ENCODE measurements at regions not wholly inside any gene's neighbourhood (a gene's known extent, or its start where the extent isn't known, plus 50 kb on each side); places are given as distances from the start of the nearest gene placed in this dataset.

DNA sequence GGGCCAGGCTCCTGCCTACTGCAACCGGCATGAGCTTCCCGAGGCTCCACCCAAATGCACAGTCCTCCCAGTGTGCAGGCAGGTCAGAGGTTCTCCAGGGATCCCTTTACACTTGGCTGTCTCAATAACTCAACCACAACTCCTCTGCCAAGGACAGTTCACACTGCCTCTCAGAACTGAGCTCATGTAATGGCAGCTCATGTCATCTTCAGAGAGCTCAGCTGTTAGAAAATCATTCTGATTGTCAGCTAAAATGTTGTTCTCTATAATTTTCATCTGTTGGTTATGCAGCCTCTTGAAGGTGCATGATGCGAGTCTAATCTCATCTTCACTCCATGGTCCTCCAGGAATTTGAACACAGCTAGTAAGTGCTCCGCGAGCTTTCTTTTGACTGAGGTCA lies 76.7 kb downstream of the SST start:
- no peak for FAIRE-seq
- CTCF ChIA-PET: no interaction called here

More for the DNA sequence above, 76.7 kb downstream of the SST start:
- Histone ChIP-seq H3K27me3 (ENCODE audit: control insufficient read depth in 2 of 2, insufficient read depth in 2 of 2, low read length in 2 of 2) (no peaks in the 10 kb centered on the region), H3K27ac (ENCODE audit: insufficient read depth, low read depth, low read length) (no peak overlapping the region), H3K36me3 (ENCODE audit: control insufficient read depth in 2 of 2, extremely low read depth in 1 of 2, insufficient read depth in 2 of 2, low read length in 2 of 2) (no peaks in the 10 kb centered on the region), H4K20me1 (replicated peaks; ENCODE audit: control insufficient read depth, extremely low read depth, insufficient read depth, low read length) (no peaks in the 10 kb centered on the region), H3K79me2 (ENCODE audit: control insufficient read depth, insufficient read depth, low read length) (no peaks in the 10 kb centered on the region), H3K4me3 (replicated peaks in 1 of 3; ENCODE audit: insufficient read depth in 1 of 3, low read depth in 1 of 3, low read length in 3 of 3) (no peak overlapping the region), H3K9ac (replicated peaks; ENCODE audit: extremely low read depth, insufficient read depth, low read length) (no peak overlapping the region), H2AFZ (ENCODE audit: low read depth, low read length) (no peak overlapping the region), H3K4me1 (ENCODE audit: control insufficient read depth, extremely low read depth, insufficient read depth, low read length) (no peaks in the 10 kb centered on the region), H3K9me1 (replicated peaks; ENCODE audit: control insufficient read depth, extremely low read depth, insufficient read depth, low read length) (no peaks in the 10 kb centered on the region), H3K4me2 (ENCODE audit: insufficient read depth, low read length) (no peak overlapping the region), H3K9me3 (replicated peaks; ENCODE audit: control insufficient read depth, insufficient read depth, low read length) (no peaks in the 10 kb centered on the region)
- DNase-seq (ENCODE audit: low read depth, low spot score): no peak
- POLR2A ChIA-PET: no interaction called here
- intact Hi-C loops (cut with micrococcal nuclease): no loop called here
- dilution Hi-C loops (cut with MboI; ENCODE audit: extremely low pct_ligation_motif_present, low sequenced_read_pairs): no loop called here
- TF ChIP-seq POLR2A (IDR thresholded peaks at IDR 0.05; ENCODE audit: low read depth, low read length): no peak
- no peak for TF ChIP-seq MYC (IDR thresholded peaks at IDR 0.05; ENCODE audit: low read depth, low read length)
- no peak for TF ChIP-seq GATA2 (IDR thresholded peaks at IDR 0.05; ENCODE audit: insufficient read depth, insufficient read length, low read depth, low read length)
- TF ChIP-seq CTCF (IDR thresholded peaks at IDR 0.05; ENCODE audit: extremely low read depth in 1 of 2, insufficient read depth in 1 of 2, low read depth in 1 of 2, low read length in 2 of 2): no peak
- no peak for TF ChIP-seq JUN (IDR thresholded peaks at IDR 0.05; ENCODE audit: borderline replicate concordance, insufficient read depth, insufficient read length, low read depth)
- TF ChIP-seq EZH2 (IDR thresholded peaks at IDR 0.05; ENCODE audit: borderline replicate concordance, low read depth, low read length, severe bottlenecking): no peak
- no peak for TF ChIP-seq MAX (IDR thresholded peaks at IDR 0.05; ENCODE audit: insufficient read depth, insufficient read length)
- no peak for TF ChIP-seq POLR2AphosphoS5 (IDR thresholded peaks at IDR 0.05; ENCODE audit: insufficient read depth, low read depth, low read length)
- TF ChIP-seq FOS (IDR thresholded peaks at IDR 0.05; ENCODE audit: borderline replicate concordance, insufficient read depth, low read length): no peak
- BruUV-seq (replicated peaks): no TSS peak
